ENCODE measurements at regions not wholly inside any gene's neighbourhood (a gene's known extent, or its start where the extent isn't known, plus 50 kb on each side); places are given as distances from the start of the nearest gene placed in this dataset.

DNA sequence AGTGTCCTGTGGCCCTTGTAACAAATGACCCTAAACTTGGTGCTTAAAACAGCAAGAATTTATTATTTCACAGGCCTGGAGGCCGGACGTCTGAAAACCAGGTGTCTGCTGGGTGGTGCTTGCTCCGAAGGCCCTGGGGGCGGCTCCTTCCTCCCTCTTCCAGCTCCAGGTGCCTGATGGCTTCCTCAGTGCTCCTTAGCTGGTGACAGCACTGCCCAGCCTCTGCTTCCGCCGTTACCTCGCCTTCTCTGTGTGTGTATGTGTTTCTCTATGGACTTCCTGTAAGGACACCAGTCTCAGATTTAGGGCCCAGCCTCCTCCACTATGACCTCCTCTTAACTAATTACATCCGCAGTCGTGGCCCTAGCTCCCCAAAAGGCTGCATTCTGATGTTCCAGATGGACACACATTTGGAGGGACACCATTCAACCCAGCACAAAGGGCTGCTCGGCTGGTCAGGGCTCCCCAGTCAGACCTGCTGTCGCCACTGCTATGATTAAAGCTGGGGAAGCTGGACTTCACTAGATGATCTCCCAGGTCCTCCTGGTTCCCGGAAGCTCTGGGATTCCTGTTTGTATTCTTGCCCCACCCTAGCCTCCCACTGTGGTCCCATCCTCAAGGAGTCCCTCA lies 172.8 kb downstream of the IRF8 start:
- no peaks in the 10 kb centered on the region for H3K36me3 Mint-ChIP-seq
- Histone ChIP-seq H3K79me2 (ENCODE audit: insufficient read depth, low read length) (no peaks in the 10 kb centered on the region), H3K36me3 (replicated peaks in 1 of 2; ENCODE audit: control insufficient read depth in 1 of 2, insufficient read depth in 2 of 2, low read length in 2 of 2) (no peaks in the 10 kb centered on the region), H3K27ac (ENCODE audit: low read depth in 1 of 2, low read length in 2 of 2) (no peak overlapping the region), H2AFZ (ENCODE audit: insufficient read depth, low read depth, low read length, poor library complexity, severe bottlenecking) (no peak overlapping the region), H3K27me3 (ENCODE audit: control insufficient read depth in 2 of 2, insufficient read depth in 2 of 2, low read length in 2 of 2) (peaks cover 0 to 10% of the 10 kb centered on the region in 2 donors), H3K9ac (ENCODE audit: insufficient read depth, low read length, poor library complexity, severe bottlenecking) (no peak overlapping the region), H3K9me3 (replicated peaks in 1 of 2; ENCODE audit: control insufficient read depth in 1 of 2, insufficient read depth in 1 of 2, low read length in 2 of 2) (no peaks in the 10 kb centered on the region), H3K4me1 (ENCODE audit: control insufficient read depth in 1 of 2, insufficient read depth in 2 of 2, low read length in 2 of 2) (no peaks in the 10 kb centered on the region), H4K20me1 (ENCODE audit: insufficient read depth, low read length) (no peaks in the 10 kb centered on the region), H3K4me2 (replicated peaks; ENCODE audit: extremely low read depth, low read length, poor library complexity, severe bottlenecking) (no peak overlapping the region), H3K4me3 (replicated peaks in 1 of 3; ENCODE audit: low read depth in 2 of 3, low read length in 3 of 3) (no peak overlapping the region)
- no peak for DNase-seq
- H3K9me3 Mint-ChIP-seq: peaks cover 0 to 2% (median 0%) of the 10 kb centered on the region in 7 donors
- peak overlapping the region in 1 of 7 donors; percentile 6 for H3K27ac Mint-ChIP-seq
- peaks cover 20 to 28% (median 25%) of the 10 kb centered on the region in 3 donors for H3K27me3 Mint-ChIP-seq (ENCODE audit: low read depth in 3 of 3)
- H3K4me3 Mint-ChIP-seq: no peak overlapping the region
- TF ChIP-seq, protein P1, sequence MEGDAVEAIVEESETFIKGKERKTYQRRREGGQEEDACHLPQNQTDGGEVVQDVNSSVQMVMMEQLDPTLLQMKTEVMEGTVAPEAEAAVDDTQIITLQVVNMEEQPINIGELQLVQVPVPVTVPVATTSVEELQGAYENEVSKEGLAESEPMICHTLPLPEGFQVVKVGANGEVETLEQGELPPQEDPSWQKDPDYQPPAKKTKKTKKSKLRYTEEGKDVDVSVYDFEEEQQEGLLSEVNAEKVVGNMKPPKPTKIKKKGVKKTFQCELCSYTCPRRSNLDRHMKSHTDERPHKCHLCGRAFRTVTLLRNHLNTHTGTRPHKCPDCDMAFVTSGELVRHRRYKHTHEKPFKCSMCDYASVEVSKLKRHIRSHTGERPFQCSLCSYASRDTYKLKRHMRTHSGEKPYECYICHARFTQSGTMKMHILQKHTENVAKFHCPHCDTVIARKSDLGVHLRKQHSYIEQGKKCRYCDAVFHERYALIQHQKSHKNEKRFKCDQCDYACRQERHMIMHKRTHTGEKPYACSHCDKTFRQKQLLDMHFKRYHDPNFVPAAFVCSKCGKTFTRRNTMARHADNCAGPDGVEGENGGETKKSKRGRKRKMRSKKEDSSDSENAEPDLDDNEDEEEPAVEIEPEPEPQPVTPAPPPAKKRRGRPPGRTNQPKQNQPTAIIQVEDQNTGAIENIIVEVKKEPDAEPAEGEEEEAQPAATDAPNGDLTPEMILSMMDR (IDR thresholded peaks at IDR 0.05): no peak
- intact Hi-C loops (cut with micrococcal nuclease): no loop called here
- H3K4me1 Mint-ChIP-seq: no peaks in the 10 kb centered on the region
- WGBS (ENCODE audit: insufficient coverage): 86% methylated on average over 9 of the region's 12 CpGs

- Histone ChIP-seq H3K36me3 (replicated peaks in 1 of 2; ENCODE audit: control insufficient read depth in 1 of 2, insufficient read depth in 2 of 2, low read length in 2 of 2) (no peaks in the 10 kb centered on the region), H3K27ac (ENCODE audit: low read depth in 1 of 2, low read length in 2 of 2) (no peak overlapping the region), H3K4me3 (replicated peaks in 1 of 3; ENCODE audit: low read depth in 2 of 3, low read length in 3 of 3) (no peak overlapping the region), H4K20me1 (ENCODE audit: insufficient read depth, low read length) (no peaks in the 10 kb centered on the region), H3K9ac (ENCODE audit: insufficient read depth, low read length, poor library complexity, severe bottlenecking) (no peak overlapping the region), H3K79me2 (ENCODE audit: insufficient read depth, low read length) (no peaks in the 10 kb centered on the region), H2AFZ (ENCODE audit: insufficient read depth, low read depth, low read length, poor library complexity, severe bottlenecking) (no peak overlapping the region), H3K4me1 (ENCODE audit: control insufficient read depth in 1 of 2, insufficient read depth in 2 of 2, low read length in 2 of 2) (no peaks in the 10 kb centered on the region), H3K4me2 (replicated peaks; ENCODE audit: extremely low read depth, low read length, poor library complexity, severe bottlenecking) (no peak overlapping the region), H3K27me3 (ENCODE audit: control insufficient read depth in 2 of 2, insufficient read depth in 2 of 2, low read length in 2 of 2) (peaks cover 0 to 10% of the 10 kb centered on the region in 2 donors), H3K9me3 (replicated peaks in 1 of 2; ENCODE audit: control insufficient read depth in 1 of 2, insufficient read depth in 1 of 2, low read length in 2 of 2) (no peaks in the 10 kb centered on the region)
- H3K27me3 Mint-ChIP-seq (ENCODE audit: low read depth in 3 of 3): peaks cover 20 to 28% (median 24%) of the 10 kb centered on the region in 3 donors
- no peak overlapping the region for H3K27ac Mint-ChIP-seq
- intact Hi-C loops (cut with micrococcal nuclease): no loop called here
- H3K4me1 Mint-ChIP-seq: no peaks in the 10 kb centered on the region
- TF ChIP-seq, protein P1 (IDR thresholded peaks at IDR 0.05): peak; percentile 85
- H3K9me3 Mint-ChIP-seq: peaks cover 0 to 2% (median 0%) of the 10 kb centered on the region in 7 donors
- WGBS (ENCODE audit: insufficient coverage): 61% methylated on average over 16 of the region's 21 CpGs
- peak; percentile 6 to 31 (median 27) for DNase-seq
- H3K4me3 Mint-ChIP-seq: no peak overlapping the region
- H3K36me3 Mint-ChIP-seq: no peaks in the 10 kb centered on the region
Measured at GRCh38 chr16:86072328-86073102, 173.6 kb downstream of the IRF8 start.
